ENCODE measurements at regions not wholly inside any gene's neighbourhood (a gene's known extent, or its start where the extent isn't known, plus 50 kb on each side); places are given as distances from the start of the nearest gene placed in this dataset.

- no peak overlapping the region for H3K4me3 Mint-ChIP-seq
- H3K9me3 Mint-ChIP-seq, result peaks cover 26% of the 10 kb centered on the region
- no peak overlapping the region for H3K27ac Mint-ChIP-seq
- no peaks in the 10 kb centered on the region for H3K27me3 Mint-ChIP-seq
- peaks cover 49% of the 10 kb centered on the region for H3K36me3 Mint-ChIP-seq
- DNase-seq, result no peak
- peaks cover 55% of the 10 kb centered on the region for H3K4me1 Mint-ChIP-seq
Measured at GRCh38 chr6:149127212-149127611, 190.3 kb upstream of the TAB2 start.

GRCh38 chr6:149128489-149129145 is 188.9 kb upstream of the TAB2 start:
- Mint-ChIP-seq H3K9me3 (peaks cover 31% of the 10 kb centered on the region), H3K4me3 (no peak overlapping the region), H3K36me3 (peaks cover 52% of the 10 kb centered on the region), H3K4me1 (peaks cover 51% of the 10 kb centered on the region), H3K27me3 (no peaks in the 10 kb centered on the region), H3K27ac (peak overlapping the region; percentile 81)
- DNase-seq, result no peak

GRCh38 chr6:149129371-149130077 is 188.0 kb upstream of the TAB2 start:
- H3K27ac Mint-ChIP-seq, result peak overlapping the region; percentile 15
- H3K9me3 Mint-ChIP-seq, result peaks cover 24% of the 10 kb centered on the region
- H3K36me3 Mint-ChIP-seq, result peaks cover 46% of the 10 kb centered on the region
- H3K4me3 Mint-ChIP-seq, result no peak overlapping the region
- H3K4me1 Mint-ChIP-seq, result peaks cover 43% of the 10 kb centered on the region
- no peaks in the 10 kb centered on the region for H3K27me3 Mint-ChIP-seq
- no peak for DNase-seq

GRCh38 chr6:149130090-149130489 is 187.4 kb upstream of the TAB2 start:
- Mint-ChIP-seq H3K4me1 (peaks cover 43% of the 10 kb centered on the region), H3K36me3 (peaks cover 44% of the 10 kb centered on the region), H3K27me3 (no peaks in the 10 kb centered on the region), H3K4me3 (no peak overlapping the region), H3K9me3 (peaks cover 21% of the 10 kb centered on the region), H3K27ac (no peak overlapping the region)
- no peak for DNase-seq

- H3K4me1 Mint-ChIP-seq, result peaks cover 43% of the 10 kb centered on the region
Measured at GRCh38 chr6:149130508-149130907, 187.0 kb upstream of the TAB2 start.

GRCh38 chr6:149131891-149132290 is 185.6 kb upstream of the TAB2 start:
- Mint-ChIP-seq H3K9me3 (peaks cover 10% of the 10 kb centered on the region), H3K4me1 (peaks cover 39% of the 10 kb centered on the region), H3K4me3 (no peak overlapping the region), H3K27me3 (no peaks in the 10 kb centered on the region), H3K36me3 (peaks cover 36% of the 10 kb centered on the region), H3K27ac (no peak overlapping the region)
- no peak for DNase-seq

More at GRCh38 chr6:149130508-149130907, 187.0 kb upstream of the TAB2 start:
- H3K27ac Mint-ChIP-seq, result no peak overlapping the region
- H3K9me3 Mint-ChIP-seq, result peaks cover 17% of the 10 kb centered on the region
- no peak overlapping the region for H3K4me3 Mint-ChIP-seq
- H3K27me3 Mint-ChIP-seq, result no peaks in the 10 kb centered on the region
- DNase-seq, result no peak
- H3K36me3 Mint-ChIP-seq, result peaks cover 43% of the 10 kb centered on the region

GRCh38 chr6:149132336-149132735 is 185.2 kb upstream of the TAB2 start:
- DNase-seq, result no peak
- H3K36me3 Mint-ChIP-seq, result peaks cover 34% of the 10 kb centered on the region
- H3K27ac Mint-ChIP-seq, result peak overlapping the region; percentile 4
- peaks cover 36% of the 10 kb centered on the region for H3K4me1 Mint-ChIP-seq
- peaks cover 8% of the 10 kb centered on the region for H3K9me3 Mint-ChIP-seq
- no peaks in the 10 kb centered on the region for H3K27me3 Mint-ChIP-seq
- H3K4me3 Mint-ChIP-seq, result no peak overlapping the region

GRCh38 chr6:149134511-149134933 is 183.0 kb upstream of the TAB2 start:
- Mint-ChIP-seq H3K36me3 (peaks cover 30% of the 10 kb centered on the region), H3K27me3 (no peaks in the 10 kb centered on the region), H3K4me3 (no peak overlapping the region), H3K27ac (no peak overlapping the region), H3K9me3 (peaks cover 12% of the 10 kb centered on the region), H3K4me1 (peaks cover 28% of the 10 kb centered on the region)
- DNase-seq, result no peak

GRCh38 chr6:149135809-149136208 is 181.7 kb upstream of the TAB2 start:
- Mint-ChIP-seq H3K4me3 (no peak overlapping the region), H3K27me3 (no peaks in the 10 kb centered on the region), H3K4me1 (peaks cover 35% of the 10 kb centered on the region), H3K9me3 (peaks cover 12% of the 10 kb centered on the region), H3K27ac (no peak overlapping the region), H3K36me3 (peaks cover 32% of the 10 kb centered on the region)
- no peak for DNase-seq

GRCh38 chr6:149136273-149136912 is 181.1 kb upstream of the TAB2 start:
- no peaks in the 10 kb centered on the region for H3K27me3 Mint-ChIP-seq
- no peak for DNase-seq
- peaks cover 34% of the 10 kb centered on the region for H3K36me3 Mint-ChIP-seq
- H3K27ac Mint-ChIP-seq, result no peak overlapping the region
- no peak overlapping the region for H3K4me3 Mint-ChIP-seq
- H3K4me1 Mint-ChIP-seq, result peaks cover 40% of the 10 kb centered on the region
- peaks cover 12% of the 10 kb centered on the region for H3K9me3 Mint-ChIP-seq

- DNase-seq, result no peak
- H3K4me3 Mint-ChIP-seq, result no peak overlapping the region
- H3K27ac Mint-ChIP-seq, result no peak overlapping the region
- peaks cover 13% of the 10 kb centered on the region for H3K9me3 Mint-ChIP-seq
- peaks cover 42% of the 10 kb centered on the region for H3K4me1 Mint-ChIP-seq
- H3K27me3 Mint-ChIP-seq, result no peaks in the 10 kb centered on the region
- H3K36me3 Mint-ChIP-seq, result peaks cover 36% of the 10 kb centered on the region
Measured at GRCh38 chr6:149136913-149137286, 180.6 kb upstream of the TAB2 start.

GRCh38 chr6:149137594-149137993 is 179.9 kb upstream of the TAB2 start:
- Mint-ChIP-seq H3K4me1 (peaks cover 38% of the 10 kb centered on the region), H3K27ac (peak overlapping the region; percentile 87), H3K9me3 (peaks cover 12% of the 10 kb centered on the region)

GRCh38 chr6:149138089-149138488 is 179.4 kb upstream of the TAB2 start:
- H3K9me3 Mint-ChIP-seq, result peaks cover 12% of the 10 kb centered on the region

More at GRCh38 chr6:149137594-149137993, 179.9 kb upstream of the TAB2 start:
- no peak for DNase-seq
- H3K27me3 Mint-ChIP-seq, result no peaks in the 10 kb centered on the region
- no peak overlapping the region for H3K4me3 Mint-ChIP-seq
- H3K36me3 Mint-ChIP-seq, result peaks cover 35% of the 10 kb centered on the region

GRCh38 chr6:149138699-149139294 is 178.7 kb upstream of the TAB2 start:
- Mint-ChIP-seq H3K27me3 (no peaks in the 10 kb centered on the region), H3K4me1 (peaks cover 35% of the 10 kb centered on the region), H3K27ac (peak overlapping the region; percentile 87), H3K9me3 (peaks cover 12% of the 10 kb centered on the region), H3K4me3 (no peak overlapping the region), H3K36me3 (peaks cover 40% of the 10 kb centered on the region)
- no peak for DNase-seq

More at GRCh38 chr6:149138089-149138488, 179.4 kb upstream of the TAB2 start:
- H3K27me3 Mint-ChIP-seq, result no peaks in the 10 kb centered on the region
- peaks cover 38% of the 10 kb centered on the region for H3K4me1 Mint-ChIP-seq
- DNase-seq, result no peak
- H3K36me3 Mint-ChIP-seq, result peaks cover 36% of the 10 kb centered on the region
- peak overlapping the region; percentile 87 for H3K27ac Mint-ChIP-seq
- no peak overlapping the region for H3K4me3 Mint-ChIP-seq

- Mint-ChIP-seq H3K36me3 (peaks cover 40% of the 10 kb centered on the region), H3K4me1 (peaks cover 35% of the 10 kb centered on the region), H3K27ac (peak overlapping the region; percentile 99), H3K9me3 (peaks cover 14% of the 10 kb centered on the region), H3K27me3 (no peaks in the 10 kb centered on the region), H3K4me3 (peak overlapping the region; percentile 75)
- no peak for DNase-seq
Measured at GRCh38 chr6:149139782-149140136, 177.8 kb upstream of the TAB2 start.

Measured in activated naive CD8-positive, alpha-beta T cell treated with anti-CD3 and anti-CD28 coated beads for 36 hours (primary cell).